Hematopoietic multipotent progenitor cell treated with erythropoietin and hydrocortisone succinate and interleukin-3 and kit ligand, for 17 days (in vitro differentiated cells): ENCODE measurements at regions not wholly inside any gene's neighbourhood (a gene's known extent, or its start where the extent isn't known, plus 50 kb on each side); places are given as distances from the start of the nearest gene placed in this dataset.
A peak's percentile ranks its signal among the peaks of the same experiment; 100 is the strongest.
"Not testable (repeated sequence)": the region's sequence is repeated elsewhere in the genome, so short reads cannot be mapped to it uniquely, and the experiment has no call there.

Source experiments
- DNase-seq: peaks from one replicate; pipeline ENCODE4 v3.0.0-alpha.2; 2015; ENCODE audit warnings: low spot score

GRCh38 chr4:59704616-59705015, 1495.5 kb upstream of the ADGRL3 start:
- DNase-seq = no peak

DNA sequence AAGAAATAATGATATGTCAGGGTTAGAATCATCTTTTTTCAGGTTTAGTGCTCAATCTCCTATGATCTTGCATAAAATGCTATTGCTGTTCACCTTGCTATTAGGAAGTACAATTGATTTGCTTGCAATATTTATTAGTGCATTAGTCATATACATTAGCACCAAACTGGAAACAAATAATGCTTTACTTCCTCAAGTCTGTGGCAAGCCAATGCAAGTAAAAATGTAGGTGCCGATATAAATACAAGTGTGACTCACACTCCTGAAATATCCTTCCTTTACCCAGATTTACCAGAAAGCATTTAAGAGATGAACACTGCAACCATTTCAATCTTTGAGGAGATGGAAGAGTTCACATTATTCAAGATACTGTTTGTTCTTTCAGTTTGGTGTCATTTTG, 1487.7 kb upstream of the ADGRL3 start:
- DNase-seq = no peak

GRCh38 chr4:59724286-59724685, 1475.8 kb upstream of the ADGRL3 start:
- DNase-seq = not testable (repeated sequence)

DNA sequence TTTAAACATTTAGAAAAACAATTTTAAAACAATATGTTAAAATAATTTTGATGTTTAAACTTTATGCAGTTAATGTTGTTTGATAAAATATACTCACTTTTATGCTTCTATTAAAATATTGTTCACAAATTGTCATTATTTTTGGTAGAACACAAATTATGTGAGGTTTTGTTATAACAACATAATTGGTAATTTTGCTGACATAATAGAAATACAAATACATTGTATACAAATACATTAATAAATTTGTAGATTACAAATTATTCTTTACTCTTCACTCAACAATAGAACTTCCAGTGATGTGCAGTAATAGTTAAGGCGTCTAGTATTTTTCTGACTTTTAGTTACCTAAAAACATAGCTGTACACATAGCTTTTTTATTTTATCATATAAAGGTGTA, 1472.4 kb upstream of the ADGRL3 start:
- no peak for DNase-seq

DNA sequence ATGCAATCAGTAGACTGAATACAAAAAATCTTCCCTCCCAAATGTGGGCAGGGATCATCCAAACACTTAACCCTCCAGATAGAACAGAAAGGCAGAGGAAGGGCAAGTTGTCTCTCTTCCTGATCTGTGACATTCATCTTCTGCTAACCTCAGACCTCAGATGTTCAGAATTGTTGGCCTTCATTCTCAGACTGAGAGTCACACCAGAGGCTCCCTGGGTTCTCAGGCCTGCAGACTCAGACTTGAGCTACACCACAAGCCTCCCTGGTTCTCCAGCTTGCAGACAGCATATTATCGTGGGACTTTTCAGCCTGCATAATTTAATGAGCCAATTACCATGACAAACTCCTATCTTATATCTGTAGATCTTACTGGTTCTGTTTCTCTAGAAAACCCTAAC, 1471.6 kb upstream of the ADGRL3 start:
- no peak for DNase-seq

- DNase-seq = no peak
Observed at GRCh38 chr4:59729321-59729720, 1470.8 kb upstream of the ADGRL3 start.

DNA sequence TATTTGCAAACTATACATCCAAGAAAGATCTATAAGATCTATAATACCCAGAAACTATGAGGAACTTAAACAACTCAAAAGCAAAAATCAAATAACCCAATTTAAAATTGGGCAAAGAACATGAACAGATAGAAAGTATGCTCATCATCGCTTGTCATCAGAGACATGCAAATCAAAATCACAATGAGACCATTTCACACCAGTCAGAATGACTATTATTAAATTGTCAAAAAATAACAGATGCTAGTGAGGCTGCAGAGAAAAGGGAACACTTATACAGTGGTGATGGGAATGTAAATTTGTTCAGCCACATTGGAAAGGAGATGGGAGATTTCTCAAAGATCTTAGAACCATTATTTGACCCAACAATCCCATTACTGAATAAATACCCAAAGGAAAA, 1451.7 kb upstream of the ADGRL3 start:
- DNase-seq = no peak

- no peak for DNase-seq
Observed at GRCh38 chr4:59759082-59759825, 1440.9 kb upstream of the ADGRL3 start.

- DNase-seq = no peak
Observed at GRCh38 chr4:59762344-59762743, 1437.8 kb upstream of the ADGRL3 start.

- no peak for DNase-seq
Observed at GRCh38 chr4:59770601-59771264, 1429.4 kb upstream of the ADGRL3 start.

DNA sequence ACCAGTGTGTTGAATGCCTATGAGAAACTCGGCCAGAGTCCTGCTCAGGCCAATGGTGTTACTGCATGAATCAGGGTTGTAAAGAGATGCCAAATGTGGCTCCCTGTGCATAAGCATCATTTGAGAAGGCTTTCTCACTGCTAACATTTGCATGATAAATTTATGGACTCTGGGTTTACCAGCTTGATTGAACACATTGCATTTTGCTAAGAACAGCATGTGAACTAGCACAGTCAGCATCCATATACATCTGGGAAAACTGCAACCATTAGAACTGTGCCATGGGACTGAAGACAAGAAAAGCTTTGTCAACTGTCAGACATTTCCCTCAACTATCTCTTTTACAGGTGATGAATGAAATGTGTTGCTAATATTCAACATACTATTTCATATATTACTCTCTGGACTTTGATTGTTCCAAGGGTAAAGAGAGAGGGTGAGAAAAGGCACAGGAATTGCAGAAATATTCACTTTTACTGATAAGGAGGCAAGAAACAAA, 1427.4 kb upstream of the ADGRL3 start:
- no peak for DNase-seq

DNA sequence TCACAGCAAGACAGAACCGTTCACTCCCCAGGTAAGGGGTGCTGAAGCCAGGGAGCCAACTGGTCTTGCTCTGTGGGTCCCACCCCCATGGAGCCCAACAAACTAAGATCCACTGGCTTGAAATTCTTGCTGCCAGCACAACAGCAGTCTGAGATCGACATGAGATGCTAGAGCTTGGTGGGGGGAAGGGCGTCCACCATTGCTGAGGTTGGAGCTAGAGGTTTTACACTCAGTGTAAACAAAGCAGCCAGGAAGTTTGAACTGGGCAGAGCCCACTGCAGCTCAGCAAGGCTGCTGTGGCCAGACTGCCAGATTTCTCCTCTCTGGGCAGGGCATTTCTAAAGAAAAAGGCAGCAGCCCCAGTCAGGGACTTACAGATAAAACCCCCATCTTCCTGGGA, 1419.9 kb upstream of the ADGRL3 start:
- DNase-seq = not testable (repeated sequence)

DNA sequence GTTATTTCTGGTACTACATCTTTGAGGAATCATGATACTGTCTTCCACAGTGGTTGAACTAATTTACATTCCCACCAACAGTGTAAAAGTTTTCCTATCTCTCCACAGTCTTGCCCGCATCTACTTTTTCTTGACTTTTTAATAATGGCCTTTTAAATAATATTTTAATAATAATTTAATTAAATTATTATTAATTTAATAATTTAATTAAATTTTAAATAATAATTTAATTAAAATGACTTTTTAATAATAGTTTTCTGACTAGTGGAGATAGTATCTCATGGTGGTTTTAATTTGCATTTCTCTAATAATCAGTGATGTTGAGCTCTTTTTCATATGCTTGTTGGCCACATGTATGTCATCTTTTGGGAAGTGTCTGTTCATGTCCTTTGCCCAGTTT, 1395.0 kb upstream of the ADGRL3 start:
- no peak for DNase-seq

DNA sequence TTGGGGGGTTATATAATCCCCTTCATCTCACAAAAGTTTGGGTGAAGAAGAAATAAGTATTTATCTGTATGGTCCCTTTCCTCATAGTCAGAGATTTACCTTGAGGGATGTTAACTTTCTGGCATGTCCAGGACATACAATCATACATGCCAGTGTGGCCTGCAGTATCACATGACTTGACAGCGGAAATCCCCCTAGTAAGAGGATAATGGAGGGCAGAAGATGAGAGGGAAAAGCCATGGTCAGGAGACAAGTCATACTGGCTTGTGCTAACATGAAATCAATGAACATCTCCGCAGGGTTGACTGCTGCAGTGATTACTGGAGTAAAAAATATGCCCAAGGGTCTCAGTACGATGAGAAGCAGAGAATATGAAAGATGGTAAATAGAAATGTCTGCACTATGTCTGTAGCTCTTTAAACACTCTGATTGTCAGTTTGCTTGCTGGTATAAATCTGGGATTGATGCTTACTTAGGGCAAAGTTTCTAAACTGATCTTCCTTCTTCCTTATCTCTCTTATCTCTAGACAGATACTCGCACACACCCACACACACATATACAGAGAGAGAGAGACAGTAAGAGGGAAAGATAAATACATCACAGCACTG, 1385.6 kb upstream of the ADGRL3 start:
- no peak for DNase-seq

DNA sequence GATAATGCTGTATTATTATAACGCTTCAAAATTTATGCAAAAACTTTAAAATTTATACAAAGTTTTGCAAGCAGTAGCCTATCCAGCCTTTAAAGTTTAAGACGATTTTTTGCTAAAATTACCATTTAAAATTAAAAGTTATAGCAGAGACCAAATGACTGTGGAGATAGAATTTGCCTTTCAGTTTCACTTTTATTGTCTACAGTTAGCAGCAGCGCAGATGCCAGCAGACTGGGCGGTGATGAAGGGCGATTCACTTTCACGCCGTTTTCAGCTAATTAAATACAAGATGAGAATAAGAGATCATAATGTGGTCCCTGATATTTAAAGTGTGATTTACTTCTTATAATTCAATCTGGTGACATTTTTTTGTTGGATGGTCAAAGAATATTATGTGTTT, 1381.5 kb upstream of the ADGRL3 start:
- peak; percentile 6 for DNase-seq

GRCh38 chr4:59823311-59823710, 1376.8 kb upstream of the ADGRL3 start:
- no peak for DNase-seq

- DNase-seq = no peak
Observed at GRCh38 chr4:59825104-59825503, 1375.0 kb upstream of the ADGRL3 start.

- no peak for DNase-seq
Observed at GRCh38 chr4:59831746-59832145, 1368.4 kb upstream of the ADGRL3 start.

GRCh38 chr4:59834943-59835342, 1365.2 kb upstream of the ADGRL3 start:
- no peak for DNase-seq

DNA sequence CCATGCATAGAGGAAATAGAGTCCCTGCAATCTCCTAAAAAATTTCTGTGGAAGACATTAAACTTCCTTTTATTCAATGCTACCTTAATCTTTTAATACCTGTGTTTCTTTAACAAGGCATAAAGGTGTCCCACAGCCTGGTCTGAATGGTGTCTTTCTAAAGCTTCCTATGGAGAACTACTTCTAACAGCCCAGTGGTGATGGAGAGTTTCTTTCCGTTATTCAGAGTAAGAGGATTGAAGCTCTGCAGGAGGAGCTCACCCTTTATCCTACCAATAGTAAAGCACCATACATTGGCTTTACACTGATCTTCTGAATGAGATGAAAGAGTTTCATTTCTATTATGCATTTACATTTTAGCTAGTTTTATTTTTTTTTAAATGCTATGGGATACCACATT, 1362.4 kb upstream of the ADGRL3 start:
- DNase-seq = no peak

- DNase-seq = no peak
Observed at GRCh38 chr4:59838236-59838635, 1361.9 kb upstream of the ADGRL3 start.

DNA sequence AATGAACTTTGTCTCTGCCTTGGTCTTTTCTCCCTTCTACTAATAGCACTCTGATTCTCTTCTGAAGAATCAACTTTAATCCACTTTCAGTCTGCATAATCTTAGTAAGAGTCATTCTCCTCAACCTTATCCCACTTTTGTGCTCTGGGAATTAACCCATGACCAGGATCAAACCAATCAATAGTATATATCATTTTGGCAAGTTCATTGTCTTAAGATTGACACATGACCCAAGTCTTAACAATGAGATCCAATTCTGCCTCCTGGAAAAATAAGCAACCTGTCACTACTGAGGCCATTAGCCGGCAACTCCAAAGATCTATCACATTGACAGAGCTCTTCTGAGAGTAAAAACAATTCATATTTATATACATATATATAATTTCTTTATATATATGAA, 1358.4 kb upstream of the ADGRL3 start:
- DNase-seq = no peak

- no peak for DNase-seq
Observed at GRCh38 chr4:59848457-59848856, 1351.7 kb upstream of the ADGRL3 start.
